ENCODE measurements at regions not wholly inside any gene's neighbourhood (a gene's known extent, or its start where the extent isn't known, plus 50 kb on each side); places are given as distances from the start of the nearest gene placed in this dataset.

- no peak for TF ChIP-seq YY1 (IDR thresholded peaks at IDR 0.05; ENCODE audit: low read depth)
- no peak for TF ChIP-seq TCF12 (IDR thresholded peaks at IDR 0.05; ENCODE audit: low read depth)
- TF ChIP-seq EP300 (IDR thresholded peaks at IDR 0.05; ENCODE audit: borderline replicate concordance) = no peak
- no peak for TF ChIP-seq REST (IDR thresholded peaks at IDR 0.05; ENCODE audit: low read depth)
- no peak for TF ChIP-seq MAX (IDR thresholded peaks at IDR 0.05)
- no peak for TF ChIP-seq CREB1 (IDR thresholded peaks at IDR 0.05; ENCODE audit: low read depth)
- TF ChIP-seq EGR1 (IDR thresholded peaks at IDR 0.05) = no peak
- TF ChIP-seq RAD21 (IDR thresholded peaks at IDR 0.05; ENCODE audit: low read depth) = no peak
- no peak for TF ChIP-seq USF1 (IDR thresholded peaks at IDR 0.05)
Measured at GRCh38 chr13:31460061-31460460, 260.3 kb downstream of the B3GLCT start.
